ENCODE measurements at regions not wholly inside any gene's neighbourhood (a gene's known extent, or its start where the extent isn't known, plus 50 kb on each side); places are given as distances from the start of the nearest gene placed in this dataset.

- TF ChIP-seq POLR2AphosphoS5 (IDR thresholded peaks at IDR 0.05) (no peak), EP300 (IDR thresholded peaks at IDR 0.05) (no peak), POLR2A (IDR thresholded peaks at IDR 0.05) (no peak), CTCF (IDR thresholded peaks at IDR 0.05) (no peak)
- no peak for DNase-seq
- Histone ChIP-seq H3K36me3 (no peaks in the 10 kb centered on the region), H3K27ac (no peak overlapping the region), H3K27me3 (no peaks in the 10 kb centered on the region), H3K4me3 (no peak overlapping the region), H3K4me1 (peaks cover 0 to 6% (median 2%) of the 10 kb centered on the region in 4 donors), H3K9me3 (no peaks in the 10 kb centered on the region)
- ATAC-seq (ENCODE audit: low FRiP score in 2 of 2), result no peak
- 86 to 93% methylated on average over 1 of the region's 1 CpG for WGBS, 2 donors
Measured at GRCh38 chr1:221078260-221078965, 199.2 kb downstream of the HLX start.

- Histone ChIP-seq H3K4me3 (no peak overlapping the region), H3K36me3 (no peaks in the 10 kb centered on the region), H3K4me1 (peaks cover 0 to 6% (median 2%) of the 10 kb centered on the region in 4 donors), H3K27me3 (no peaks in the 10 kb centered on the region), H3K27ac (no peak overlapping the region), H3K9me3 (no peaks in the 10 kb centered on the region)
- no peak for DNase-seq
- TF ChIP-seq POLR2A (IDR thresholded peaks at IDR 0.05) (no peak), EP300 (IDR thresholded peaks at IDR 0.05) (no peak), POLR2AphosphoS5 (IDR thresholded peaks at IDR 0.05) (no peak), CTCF (IDR thresholded peaks at IDR 0.05) (no peak)
- no peak for ATAC-seq (ENCODE audit: low FRiP score in 2 of 2)
- WGBS, 2 donors, result 89 to 100% methylated on average over 1 of the region's 1 CpG
Measured at GRCh38 chr1:221083902-221084301, 204.7 kb downstream of the HLX start.

GRCh38 chr1:221084681-221085080 is 205.4 kb downstream of the HLX start:
- WGBS, 2 donors, result 86 to 87% methylated on average over 4 of the region's 4 CpGs
- H3K27ac ChIP-seq, result no peak overlapping the region
- no peaks in the 10 kb centered on the region for H3K27me3 ChIP-seq
- no peaks in the 10 kb centered on the region for H3K9me3 ChIP-seq
- no peaks in the 10 kb centered on the region for H3K36me3 ChIP-seq
- H3K4me3 ChIP-seq, result no peak overlapping the region
- H3K4me1 ChIP-seq, result peaks cover 0 to 6% (median 2%) of the 10 kb centered on the region in 4 donors
- no peak for ATAC-seq (ENCODE audit: low FRiP score in 2 of 2)
- TF ChIP-seq CTCF (IDR thresholded peaks at IDR 0.05), result no peak
- no peak for TF ChIP-seq POLR2AphosphoS5 (IDR thresholded peaks at IDR 0.05)
- no peak for TF ChIP-seq POLR2A (IDR thresholded peaks at IDR 0.05)
- TF ChIP-seq EP300 (IDR thresholded peaks at IDR 0.05), result no peak
- DNase-seq, result no peak

- Histone ChIP-seq H3K36me3 (no peaks in the 10 kb centered on the region), H3K4me3 (no peak overlapping the region), H3K27ac (no peak overlapping the region), H3K4me1 (peaks cover 0 to 6% (median 2%) of the 10 kb centered on the region in 4 donors), H3K27me3 (no peaks in the 10 kb centered on the region), H3K9me3 (no peaks in the 10 kb centered on the region)
- 74 to 77% methylated on average over 2 of the region's 2 CpGs for WGBS, 2 donors
- TF ChIP-seq CTCF (IDR thresholded peaks at IDR 0.05) (no peak), POLR2A (IDR thresholded peaks at IDR 0.05) (no peak), POLR2AphosphoS5 (IDR thresholded peaks at IDR 0.05) (no peak), EP300 (IDR thresholded peaks at IDR 0.05) (no peak)
- DNase-seq, result no peak
- peak in 1 of 2 donors; percentile 63 for ATAC-seq (ENCODE audit: low FRiP score in 2 of 2)
Measured at GRCh38 chr1:221085701-221086375, 206.6 kb downstream of the HLX start.

Data from upper lobe of left lung (tissue), 6 donors.